ENCODE measurements at regions not wholly inside any gene's neighbourhood (a gene's known extent, or its start where the extent isn't known, plus 50 kb on each side); places are given as distances from the start of the nearest gene placed in this dataset.

GRCh38 chr1:82044111-82044510 lies 243.4 kb downstream of the ADGRL2 start:
- no peaks in the 10 kb centered on the region for H3K9me3 ChIP-seq (ENCODE audit: control insufficient read depth in 1 of 2, insufficient read depth in 1 of 2, low read length in 2 of 2)

GRCh38 chr1:82042306-82043060 lies 241.7 kb downstream of the ADGRL2 start:
- Mint-ChIP-seq H3K27ac (no peak overlapping the region), H3K36me3 (ENCODE audit: low read depth) (no peaks in the 10 kb centered on the region), H3K9me3 (peaks cover 2% of the 10 kb centered on the region), H3K4me3 (no peak overlapping the region), H3K4me1 (ENCODE audit: low read depth) (no peaks in the 10 kb centered on the region), H3K27me3 (no peaks in the 10 kb centered on the region)
- ChIA-PET CTCF (no interaction called here), POLR2A (no interaction called here)
- H3K4me3 ChIP-seq (ENCODE audit: low read length) = no peak overlapping the region
- no peaks in the 10 kb centered on the region for H3K9me3 ChIP-seq (ENCODE audit: control insufficient read depth in 1 of 2, insufficient read depth in 1 of 2, low read length in 2 of 2)
- DNase-seq = no peak
- intact Hi-C loops (cut with DNase I, micrococcal nuclease) = no loop called here
- ATAC-seq (ENCODE audit: poor library complexity) = no peak
- H3K27me3 ChIP-seq (ENCODE audit: control insufficient read depth in 1 of 2, insufficient read depth in 2 of 2, low read length in 2 of 2) = peaks cover 0 to 5% of the 10 kb centered on the region in 2 experiments
- H3K36me3 ChIP-seq (ENCODE audit: insufficient read depth, low read length) = no peaks in the 10 kb centered on the region
- TF ChIP-seq CTCF (IDR thresholded peaks at IDR 0.05) = no peak
- H3K27ac ChIP-seq (ENCODE audit: low read depth in 1 of 2, low read length in 2 of 2) = no peak overlapping the region
- H3K4me1 ChIP-seq (ENCODE audit: insufficient read depth, low read length) = no peaks in the 10 kb centered on the region

More at GRCh38 chr1:82044111-82044510, 243.4 kb downstream of the ADGRL2 start:
- Mint-ChIP-seq H3K27me3 (no peaks in the 10 kb centered on the region), H3K9me3 (peaks cover 2% of the 10 kb centered on the region), H3K36me3 (ENCODE audit: low read depth) (no peaks in the 10 kb centered on the region), H3K27ac (no peak overlapping the region), H3K4me1 (ENCODE audit: low read depth) (no peaks in the 10 kb centered on the region), H3K4me3 (no peak overlapping the region)
- ChIA-PET POLR2A (no interaction called here), CTCF (no interaction called here)
- no peak for TF ChIP-seq CTCF (IDR thresholded peaks at IDR 0.05)
- intact Hi-C loops (cut with DNase I, micrococcal nuclease) = no loop called here
- ATAC-seq (ENCODE audit: poor library complexity) (no peak), DNase-seq (no peak)
- H3K36me3 ChIP-seq (ENCODE audit: insufficient read depth, low read length) = no peaks in the 10 kb centered on the region
- no peak overlapping the region for H3K27ac ChIP-seq (ENCODE audit: low read depth in 1 of 2, low read length in 2 of 2)
- no peak overlapping the region for H3K4me3 ChIP-seq (ENCODE audit: low read length)
- H3K4me1 ChIP-seq (ENCODE audit: insufficient read depth, low read length) = no peaks in the 10 kb centered on the region
- H3K27me3 ChIP-seq (ENCODE audit: control insufficient read depth in 1 of 2, insufficient read depth in 2 of 2, low read length in 2 of 2) = peaks cover 0 to 5% of the 10 kb centered on the region in 2 experiments
